ENCODE measurements at regions not wholly inside any gene's neighbourhood (a gene's known extent, or its start where the extent isn't known, plus 50 kb on each side); places are given as distances from the start of the nearest gene placed in this dataset.

- no peak for FAIRE-seq
These were observed 597.9 kb upstream of the SGCD start for GRCh38 chr5:155728857-155729683.

GRCh38 chr5:155729684-155730059 lies 597.3 kb upstream of the SGCD start:
- FAIRE-seq: no peak

- no peak for FAIRE-seq
These were observed 594.2 kb upstream of the SGCD start for GRCh38 chr5:155732587-155733376.

- no peak for FAIRE-seq
These were observed 593.0 kb upstream of the SGCD start for GRCh38 chr5:155733935-155734334.

- peak; percentile 65 for FAIRE-seq
These were observed 591.6 kb upstream of the SGCD start for GRCh38 chr5:155735388-155735787.

GRCh38 chr5:155738616-155739015 lies 588.3 kb upstream of the SGCD start:
- FAIRE-seq: no peak

GRCh38 chr5:155746367-155747038 lies 580.5 kb upstream of the SGCD start:
- no peak for FAIRE-seq

GRCh38 chr5:155750101-155750500 lies 576.9 kb upstream of the SGCD start:
- no peak for FAIRE-seq

GRCh38 chr5:155750571-155750970 lies 576.4 kb upstream of the SGCD start:
- no peak for FAIRE-seq

GRCh38 chr5:155753943-155754581 lies 572.9 kb upstream of the SGCD start:
- FAIRE-seq: no peak

- FAIRE-seq: no peak
These were observed 567.7 kb upstream of the SGCD start for GRCh38 chr5:155759252-155759651.

- no peak for FAIRE-seq
These were observed 567.0 kb upstream of the SGCD start for GRCh38 chr5:155759984-155760383.

GRCh38 chr5:155761502-155761901 lies 565.5 kb upstream of the SGCD start:
- FAIRE-seq: no peak

- no peak for FAIRE-seq
These were observed 561.2 kb upstream of the SGCD start for GRCh38 chr5:155765715-155766114.

GRCh38 chr5:155767470-155767869 lies 559.5 kb upstream of the SGCD start:
- no peak for FAIRE-seq

GRCh38 chr5:155768332-155768731 lies 558.6 kb upstream of the SGCD start:
- no peak for FAIRE-seq

- no peak for FAIRE-seq
These were observed 554.8 kb upstream of the SGCD start for GRCh38 chr5:155772009-155772662.

GRCh38 chr5:155773680-155774079 lies 553.3 kb upstream of the SGCD start:
- FAIRE-seq: no peak

- no peak for FAIRE-seq
These were observed 546.7 kb upstream of the SGCD start for GRCh38 chr5:155780260-155780659.

- FAIRE-seq: no peak
These were observed 543.7 kb upstream of the SGCD start for GRCh38 chr5:155783246-155783645.

- no peak for FAIRE-seq
These were observed 543.2 kb upstream of the SGCD start for GRCh38 chr5:155783791-155784190.

GRCh38 chr5:155786108-155786507 lies 540.9 kb upstream of the SGCD start:
- no peak for FAIRE-seq

- no peak for FAIRE-seq
These were observed 534.1 kb upstream of the SGCD start for GRCh38 chr5:155792873-155793272.

Data from islet of Langerhans (tissue), 1 donor.